A549 (cell line): ENCODE measurements at regions not wholly inside any gene's neighbourhood (a gene's known extent, or its start where the extent isn't known, plus 50 kb on each side); places are given as distances from the start of the nearest gene placed in this dataset.

Source experiments
- CHD4 ChIP-seq: fragments of 200-600 bp; sonication (generic); IDR thresholded peaks from 2 replicates; pipeline ENCODE4 v1.6.1; 2016; ENCODE audit warnings: antibody characterized with exemption, mild to moderate bottlenecking, borderline replicate concordance
- HDAC2 ChIP-seq: fragments of 200-600 bp; sonication (generic); IDR thresholded peaks from 2 replicates; pipeline ENCODE4 v1.6.1; 2016
- TF ChIP-seq, protein P1 (sequence below): fragments of >200 bp; sonication (Bioruptor Twin); formaldehyde crosslinking; IDR thresholded peaks from 3 replicates; pipeline ENCODE4 v1.5.1; 2016

DNA sequence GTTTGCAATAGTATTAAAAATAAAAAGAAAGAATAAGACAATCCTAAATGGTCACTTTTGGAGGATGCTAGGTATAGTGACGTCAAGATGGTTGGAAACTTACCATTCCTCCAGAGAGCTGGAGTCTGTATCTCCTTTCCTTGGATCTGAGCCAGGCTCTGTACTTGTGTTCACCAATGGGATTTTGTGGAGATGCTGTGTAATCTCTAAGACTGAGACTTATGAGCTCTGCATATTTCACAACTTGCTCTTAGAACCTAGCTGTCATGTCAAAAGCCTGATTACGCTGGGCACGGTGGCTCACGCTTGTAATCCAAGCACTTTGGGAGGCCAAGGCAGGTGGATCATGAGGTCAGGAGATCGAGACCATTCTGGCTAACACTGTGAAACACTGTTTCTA is 126.8 kb upstream of the CLSTN2 start:
- no peak for TF ChIP-seq HDAC2
- no peak for TF ChIP-seq CHD4
- TF ChIP-seq, protein P1, sequence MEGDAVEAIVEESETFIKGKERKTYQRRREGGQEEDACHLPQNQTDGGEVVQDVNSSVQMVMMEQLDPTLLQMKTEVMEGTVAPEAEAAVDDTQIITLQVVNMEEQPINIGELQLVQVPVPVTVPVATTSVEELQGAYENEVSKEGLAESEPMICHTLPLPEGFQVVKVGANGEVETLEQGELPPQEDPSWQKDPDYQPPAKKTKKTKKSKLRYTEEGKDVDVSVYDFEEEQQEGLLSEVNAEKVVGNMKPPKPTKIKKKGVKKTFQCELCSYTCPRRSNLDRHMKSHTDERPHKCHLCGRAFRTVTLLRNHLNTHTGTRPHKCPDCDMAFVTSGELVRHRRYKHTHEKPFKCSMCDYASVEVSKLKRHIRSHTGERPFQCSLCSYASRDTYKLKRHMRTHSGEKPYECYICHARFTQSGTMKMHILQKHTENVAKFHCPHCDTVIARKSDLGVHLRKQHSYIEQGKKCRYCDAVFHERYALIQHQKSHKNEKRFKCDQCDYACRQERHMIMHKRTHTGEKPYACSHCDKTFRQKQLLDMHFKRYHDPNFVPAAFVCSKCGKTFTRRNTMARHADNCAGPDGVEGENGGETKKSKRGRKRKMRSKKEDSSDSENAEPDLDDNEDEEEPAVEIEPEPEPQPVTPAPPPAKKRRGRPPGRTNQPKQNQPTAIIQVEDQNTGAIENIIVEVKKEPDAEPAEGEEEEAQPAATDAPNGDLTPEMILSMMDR = no peak
